GM19463 (cell line): ENCODE measurements at regions not wholly inside any gene's neighbourhood (a gene's known extent, or its start where the extent isn't known, plus 50 kb on each side); places are given as distances from the start of the nearest gene placed in this dataset.
"Not testable (repeated sequence)": the region's sequence is repeated elsewhere in the genome, so short reads cannot be mapped to it uniquely, and the experiment has no call there.

Experiments
- ATAC-seq: cut with Tn5 transposase; IDR thresholded peaks from one replicate; pipeline ENCODE4 v1.9.1; 2021; ENCODE audit warnings: mild to moderate bottlenecking, moderate library complexity; ENCODE audit not compliant: unreplicated experiment

DNA sequence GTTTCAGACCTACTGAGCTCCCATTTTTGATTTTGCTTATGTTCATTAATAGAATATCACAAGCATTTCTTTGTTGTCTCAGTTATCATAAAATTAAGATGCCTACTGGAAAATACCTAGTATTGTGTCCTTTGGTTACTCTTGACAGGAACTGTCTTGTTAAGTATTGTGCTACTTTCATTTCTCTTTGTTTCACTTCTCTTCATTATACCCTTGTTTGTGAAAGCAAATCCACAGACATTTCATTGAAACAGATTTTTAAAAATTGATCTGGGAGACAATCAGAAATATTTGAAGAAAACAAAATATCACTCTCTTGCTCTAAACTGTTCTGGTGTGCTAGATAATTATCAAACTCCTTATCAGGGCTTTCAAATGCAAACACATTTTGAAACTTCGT is 290.5 kb upstream of the EYS start:
- no peak for ATAC-seq

DNA sequence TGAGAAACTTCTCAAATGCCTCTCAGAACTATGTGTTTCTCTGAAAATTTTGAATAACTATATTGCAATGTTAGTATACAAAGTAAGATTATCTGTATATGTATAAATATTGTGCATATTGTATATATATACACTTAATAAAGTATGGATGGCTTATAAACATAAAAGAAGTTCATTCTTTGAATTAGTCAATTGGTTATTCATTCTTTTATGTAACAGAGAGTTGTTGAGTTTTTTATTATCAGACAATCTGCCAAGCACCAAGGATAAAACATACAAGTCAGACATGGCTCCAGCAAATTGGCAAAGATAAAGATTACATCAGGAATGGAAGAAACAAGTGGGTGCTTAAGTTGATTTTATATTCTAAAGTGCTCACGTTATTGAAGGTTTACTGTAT is 289.1 kb upstream of the EYS start:
- ATAC-seq = no peak

DNA sequence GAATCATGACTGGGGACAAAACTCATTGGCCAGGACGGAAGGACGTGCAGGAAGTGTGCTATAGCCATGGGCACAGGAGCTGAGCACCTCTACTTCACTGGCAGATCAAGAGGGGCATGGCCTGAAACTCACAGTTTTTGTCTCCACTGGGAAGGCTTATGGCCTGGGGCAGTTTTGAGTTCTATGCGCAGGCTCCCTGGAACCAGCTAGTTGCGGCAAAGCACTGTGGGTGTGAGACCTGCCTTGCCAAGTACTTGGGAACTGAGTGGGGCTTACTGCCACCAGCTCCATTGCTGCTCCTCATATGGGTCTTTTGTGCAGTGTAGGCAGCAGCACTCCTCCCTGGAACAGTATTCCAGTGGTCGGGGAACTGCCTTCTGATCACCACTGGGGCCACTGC is 282.6 kb upstream of the EYS start:
- no peak for ATAC-seq

DNA sequence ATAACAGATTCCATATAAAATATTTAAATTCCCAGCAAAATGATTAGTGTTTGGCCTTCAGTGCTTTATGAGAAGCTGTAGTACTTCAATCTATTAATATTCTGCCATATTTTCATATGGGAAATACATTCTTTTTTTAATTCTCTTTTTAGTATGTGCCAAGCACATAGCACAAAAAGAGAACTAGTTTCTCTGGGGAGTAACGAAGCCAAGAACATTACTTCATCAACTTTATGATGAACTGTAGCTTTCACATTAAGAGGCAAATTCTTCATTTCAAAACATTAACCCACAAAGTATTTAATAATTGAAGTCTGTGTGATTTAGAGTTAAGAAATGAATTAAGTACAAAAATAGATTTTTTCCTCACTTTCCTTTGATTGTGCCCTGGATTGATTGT is 281.0 kb upstream of the EYS start:
- ATAC-seq = no peak

DNA sequence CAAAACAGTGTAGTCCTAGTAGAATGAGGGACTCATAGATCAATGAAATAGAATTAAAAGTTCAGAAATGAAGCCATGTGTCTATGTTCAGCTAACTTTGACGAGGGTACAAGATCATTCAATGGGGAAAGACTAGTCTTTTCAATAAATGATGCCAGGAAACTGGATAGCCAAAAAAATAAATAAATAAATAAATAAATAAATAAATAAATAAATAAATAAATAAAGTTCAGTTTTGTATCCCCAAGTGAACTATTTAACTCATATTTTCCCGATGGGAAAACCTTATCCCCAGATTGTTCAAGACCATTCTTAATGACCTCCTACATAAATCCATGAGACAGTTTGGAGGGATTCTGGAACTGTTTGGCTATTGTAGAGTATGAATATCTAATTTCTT is 277.1 kb upstream of the EYS start:
- ATAC-seq = no peak

DNA sequence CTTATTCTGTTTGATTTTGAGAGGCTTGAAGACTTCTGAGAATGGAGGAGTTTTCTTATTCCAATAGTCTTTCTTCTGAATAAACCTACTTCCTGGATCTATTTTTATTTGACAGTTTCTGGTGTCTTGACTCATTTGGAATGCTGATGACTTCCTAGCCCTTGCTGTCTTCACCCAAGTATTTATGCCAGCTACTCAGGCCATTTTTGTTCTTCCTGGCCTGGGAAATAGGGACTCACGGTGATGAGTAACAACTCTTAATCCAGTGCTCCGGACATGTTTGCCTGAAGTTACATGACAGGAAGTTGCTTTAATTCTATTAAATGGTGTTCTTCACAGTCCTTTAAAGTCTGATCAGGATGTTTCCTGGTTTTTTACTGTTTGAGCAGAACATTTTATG is 272.1 kb upstream of the EYS start:
- ATAC-seq = no peak

DNA sequence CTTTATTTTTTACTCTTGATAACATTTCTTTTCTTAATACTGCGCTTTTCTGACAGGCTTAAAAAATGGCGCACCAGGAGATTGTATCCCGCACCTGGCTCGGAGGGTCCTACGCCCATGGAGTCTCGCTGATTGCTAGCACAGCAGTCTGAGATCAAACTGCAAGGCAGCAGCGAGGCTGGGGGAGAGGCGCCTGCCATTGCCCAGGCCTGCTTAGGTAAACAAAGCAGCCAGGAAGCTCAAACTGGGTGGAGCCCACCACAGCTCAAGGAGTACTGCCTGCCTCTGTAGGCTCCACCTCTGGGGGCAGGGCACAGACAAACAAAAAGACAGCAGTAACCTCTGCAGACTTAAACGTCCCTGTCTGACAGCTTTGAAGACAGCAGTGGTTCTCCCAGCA is 264.2 kb upstream of the EYS start:
- not testable (repeated sequence) for ATAC-seq

DNA sequence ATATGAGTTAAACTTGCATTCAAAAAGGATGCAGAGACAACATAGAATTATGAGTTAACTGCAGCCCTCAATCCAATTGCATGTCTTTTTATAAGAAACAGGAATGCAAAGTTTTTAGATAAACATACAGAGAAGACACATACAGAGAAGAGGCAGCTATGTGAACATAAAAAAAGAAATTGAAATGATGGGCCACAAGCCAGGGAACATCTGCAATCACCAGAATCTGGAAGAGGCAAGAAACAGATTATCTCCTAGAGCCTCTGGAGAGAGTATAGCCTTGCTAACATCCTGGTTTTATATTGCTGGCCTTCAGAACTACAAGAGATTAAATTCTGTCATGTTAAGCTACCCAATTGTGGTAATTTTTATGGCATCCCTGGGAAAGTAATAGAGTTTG is 257.2 kb upstream of the EYS start:
- ATAC-seq = no peak

DNA sequence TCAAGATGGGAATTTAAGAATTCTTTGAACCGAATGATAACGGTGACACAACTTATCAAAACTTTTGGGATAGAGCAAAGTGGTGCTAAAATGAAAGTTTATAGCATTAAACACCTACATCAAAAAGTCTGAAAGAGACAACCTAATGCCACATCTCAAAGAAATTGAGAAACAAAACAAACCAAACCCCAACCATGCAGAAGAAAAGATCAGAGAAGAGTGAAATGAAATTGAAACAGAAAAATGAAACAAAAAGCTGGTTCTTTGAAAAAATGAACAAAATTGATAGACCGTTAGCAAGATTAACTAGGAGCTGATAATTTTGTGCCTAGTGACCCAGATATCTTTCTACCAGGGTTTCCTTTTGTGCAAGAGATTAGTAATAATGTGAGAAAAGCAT is 248.0 kb upstream of the EYS start:
- no peak for ATAC-seq

DNA sequence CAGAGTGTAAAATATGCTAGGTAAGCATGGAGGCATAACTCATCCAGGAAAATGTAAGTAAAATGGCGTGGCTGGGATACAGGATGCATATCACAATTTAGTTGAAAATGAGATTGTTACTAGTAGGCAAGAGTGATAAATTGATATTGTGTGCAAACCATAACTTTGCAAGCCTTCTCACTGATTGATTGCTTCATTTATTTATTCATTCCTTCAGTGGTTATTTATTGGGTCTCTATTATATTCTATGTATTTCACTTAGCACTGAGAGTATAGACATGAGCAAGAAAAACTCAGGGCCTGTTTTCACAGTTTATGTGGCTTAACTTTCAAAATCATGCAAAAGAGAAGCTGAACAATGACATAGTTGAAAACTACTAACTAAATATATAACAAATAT is 241.0 kb upstream of the EYS start:
- no peak for ATAC-seq

DNA sequence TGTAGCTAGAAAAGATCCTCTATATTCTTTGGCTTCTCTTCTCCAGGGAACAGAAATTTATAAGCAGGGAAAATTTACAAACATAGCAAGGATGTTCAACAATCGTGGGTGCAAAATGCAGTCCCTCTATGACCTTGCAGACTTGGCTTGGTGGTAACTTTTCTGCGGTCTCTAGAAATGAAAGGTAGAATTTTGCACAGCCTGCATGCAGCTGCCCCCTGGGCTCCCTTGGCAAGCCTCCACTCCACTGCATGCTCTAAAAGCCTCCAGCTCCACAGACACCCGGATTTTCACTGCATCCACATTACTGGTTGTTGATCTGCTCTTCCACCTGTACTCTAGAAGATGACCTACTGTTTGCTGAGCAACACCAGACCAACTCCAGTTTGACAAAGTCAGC is 236.5 kb upstream of the EYS start:
- ATAC-seq = no peak

DNA sequence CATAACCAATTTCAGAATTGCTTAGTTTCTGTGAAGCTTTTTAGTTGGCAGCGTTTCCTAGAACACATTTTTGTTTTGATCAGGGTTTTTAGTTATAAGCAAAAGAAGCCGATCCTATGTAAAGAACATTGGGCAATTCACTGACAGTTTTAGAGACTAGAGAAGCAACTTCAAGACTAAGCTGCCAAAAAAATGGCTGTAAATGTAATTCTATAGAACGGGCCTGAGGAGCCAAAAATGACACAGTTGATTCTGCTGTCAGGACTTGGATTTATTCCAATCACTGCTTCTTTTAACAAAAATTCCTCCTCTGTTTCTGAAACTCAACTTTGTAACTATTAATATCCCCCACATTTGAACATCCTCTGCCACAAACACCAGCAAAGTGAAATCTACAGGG is 236.0 kb upstream of the EYS start:
- ATAC-seq = no peak

DNA sequence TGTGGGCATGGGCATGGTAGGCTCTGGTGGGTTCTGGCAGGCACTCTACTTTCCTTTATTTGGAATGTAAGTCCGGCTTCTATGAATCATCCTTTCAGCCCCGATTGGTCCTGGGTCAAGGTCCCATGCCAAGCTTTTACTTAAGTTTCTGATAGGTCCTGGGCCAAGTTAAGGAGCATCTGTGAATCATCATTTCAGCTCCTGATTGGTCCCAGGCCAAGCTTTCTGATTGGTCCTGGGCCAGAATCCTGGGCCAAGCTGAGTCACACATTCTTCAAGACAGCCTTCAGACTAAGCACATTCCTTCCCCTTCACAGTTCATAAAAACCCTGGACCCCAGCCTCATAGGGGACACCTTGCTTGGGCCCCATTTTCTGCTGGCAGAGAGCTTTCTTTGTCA is 231.0 kb upstream of the EYS start:
- no peak for ATAC-seq

DNA sequence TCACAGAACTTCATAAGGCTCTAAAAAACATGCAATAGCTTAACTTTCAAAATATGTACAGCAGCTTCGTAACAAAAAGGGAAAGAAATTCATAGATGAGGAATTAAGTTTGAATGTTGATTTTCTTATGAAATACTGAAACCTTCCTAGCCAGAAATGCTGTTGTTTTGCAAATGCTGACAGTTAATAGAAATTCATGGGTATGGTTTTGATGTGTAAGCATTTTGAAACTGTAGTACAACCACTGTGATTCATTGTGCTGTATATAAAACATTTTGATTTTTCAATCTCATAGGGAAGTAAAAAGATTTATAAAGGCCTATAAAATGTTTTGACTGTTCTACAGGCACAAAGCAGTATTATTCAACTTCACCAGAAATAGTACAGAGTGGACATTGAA is 228.4 kb upstream of the EYS start:
- no peak for ATAC-seq

DNA sequence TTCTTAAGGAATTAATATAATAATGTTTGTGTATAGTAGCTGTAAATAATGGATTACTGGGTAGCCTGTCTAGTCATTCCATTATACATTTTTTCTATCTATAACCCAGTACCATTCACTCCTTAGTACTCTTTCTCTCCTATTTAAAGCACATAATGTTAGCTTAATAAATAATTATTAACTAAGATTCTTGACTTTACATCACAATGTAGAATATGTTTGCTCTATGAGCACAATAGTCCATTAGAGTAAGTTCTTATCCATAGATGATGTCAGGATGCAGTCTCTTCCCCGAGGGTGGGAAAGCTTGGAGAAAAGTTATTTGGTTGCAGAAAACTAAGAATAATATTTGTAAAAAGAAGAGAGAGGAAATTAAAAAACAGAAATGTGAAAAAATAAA is 226.4 kb upstream of the EYS start:
- ATAC-seq = no peak

DNA sequence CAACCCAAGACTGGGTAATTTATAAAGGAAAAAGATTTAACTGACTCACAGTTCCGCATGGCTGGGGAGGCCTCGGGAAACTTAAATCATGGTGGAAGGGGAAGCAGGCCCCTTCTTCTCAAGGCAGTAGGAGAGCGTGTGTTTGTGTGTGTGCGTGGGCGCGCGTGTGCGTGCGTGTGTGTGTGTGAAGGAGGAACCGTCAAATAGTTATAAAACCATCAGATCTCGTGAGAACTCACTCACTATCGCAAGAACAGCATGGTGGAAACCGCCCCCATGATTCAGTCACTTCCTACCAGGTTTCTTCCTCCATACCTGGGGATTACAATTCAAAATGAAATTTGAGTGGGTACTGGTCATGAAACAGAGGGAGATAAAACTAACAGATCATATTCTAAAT is 220.1 kb upstream of the EYS start:
- no peak for ATAC-seq

DNA sequence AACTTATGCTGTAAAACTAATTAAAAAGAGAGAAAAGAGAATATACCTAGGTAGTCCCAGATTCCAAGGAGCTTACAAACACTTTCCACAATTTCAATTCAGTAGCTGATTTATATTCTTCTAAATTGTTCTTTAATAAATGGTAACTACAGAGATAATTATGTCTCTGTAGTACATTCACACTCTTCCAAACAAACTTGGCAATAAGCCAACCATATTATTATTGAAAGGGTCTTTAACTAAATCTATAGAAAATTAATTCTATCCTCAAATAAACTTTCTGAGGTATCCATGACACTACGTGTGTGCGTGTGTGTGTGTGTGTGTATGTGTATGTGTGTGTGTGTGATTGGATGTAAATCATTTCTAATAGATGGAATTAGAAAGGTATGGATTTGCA is 217.4 kb upstream of the EYS start:
- no peak for ATAC-seq

DNA sequence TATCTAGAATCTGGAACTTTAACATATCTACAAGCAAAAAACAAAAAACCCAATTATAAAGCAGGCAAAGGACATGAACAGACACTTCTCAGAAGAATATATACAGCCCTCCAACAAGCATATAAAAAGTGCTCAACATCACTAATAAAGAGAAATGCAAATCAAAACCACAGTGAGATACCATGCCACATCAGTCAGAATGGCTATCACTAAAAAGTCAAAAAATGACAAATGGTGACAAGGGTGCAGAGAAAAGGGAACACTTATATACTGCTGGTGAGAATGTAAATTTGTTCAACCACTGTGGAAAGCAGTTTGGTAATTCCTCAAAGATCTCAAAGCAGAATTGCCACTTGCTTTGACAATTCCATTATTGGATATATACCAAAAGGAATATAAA is 215.0 kb upstream of the EYS start:
- no peak for ATAC-seq

DNA sequence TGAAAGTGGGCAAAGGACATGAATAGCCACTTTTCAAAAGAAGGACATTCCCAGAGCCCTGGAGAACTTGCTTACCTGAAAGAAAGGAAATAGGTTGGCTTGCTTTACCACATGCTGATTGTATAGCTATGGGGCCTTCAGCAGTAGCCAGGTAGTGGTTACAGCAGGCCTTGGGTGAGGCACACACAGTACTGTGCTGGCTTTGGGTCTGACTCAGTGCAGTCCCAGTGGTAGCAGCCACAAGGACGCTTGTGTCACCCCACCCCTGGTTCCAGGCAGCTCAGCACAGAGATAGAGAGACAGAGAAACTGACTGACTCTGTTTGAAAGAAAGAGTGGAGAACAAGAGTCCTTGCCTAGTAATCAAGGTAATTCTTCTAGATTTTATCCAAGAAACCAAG is 201.0 kb upstream of the EYS start:
- ATAC-seq = no peak

DNA sequence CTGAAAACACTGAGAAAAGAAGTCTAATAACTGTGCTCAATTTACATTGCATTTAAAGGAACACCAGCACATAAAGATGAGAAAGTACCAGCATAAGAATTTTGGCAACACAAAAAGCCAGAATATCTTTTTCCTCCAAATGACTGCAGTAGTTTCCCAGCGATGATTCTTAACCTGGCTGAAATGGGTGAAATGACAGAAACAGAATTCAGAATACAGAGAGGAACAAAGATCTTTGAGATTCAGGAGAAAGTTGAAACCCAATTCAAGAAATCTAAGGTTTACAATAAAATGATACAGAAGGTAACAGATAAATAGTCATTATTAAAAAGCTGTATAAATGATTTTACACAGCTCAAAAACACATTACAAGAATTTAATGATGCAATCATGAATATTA is 197.0 kb upstream of the EYS start:
- no peak for ATAC-seq

DNA sequence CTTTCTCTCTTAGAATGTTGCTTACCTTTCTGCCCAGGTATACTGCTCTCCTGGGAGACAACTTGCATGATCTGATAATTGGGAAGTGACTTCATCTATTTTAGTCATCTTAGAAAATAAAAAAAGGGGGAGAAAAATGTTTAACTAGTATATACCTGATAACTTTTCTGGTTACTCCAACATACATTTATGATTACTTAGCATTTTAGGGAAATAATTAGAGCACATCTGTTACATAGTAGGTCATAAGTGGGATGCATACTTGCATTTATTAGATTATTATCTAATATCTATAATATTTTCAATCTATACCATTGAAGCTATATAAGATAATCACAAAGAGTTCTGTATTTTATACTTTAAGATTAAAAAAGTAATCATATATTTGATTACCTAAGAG is 193.9 kb upstream of the EYS start:
- ATAC-seq = no peak

DNA sequence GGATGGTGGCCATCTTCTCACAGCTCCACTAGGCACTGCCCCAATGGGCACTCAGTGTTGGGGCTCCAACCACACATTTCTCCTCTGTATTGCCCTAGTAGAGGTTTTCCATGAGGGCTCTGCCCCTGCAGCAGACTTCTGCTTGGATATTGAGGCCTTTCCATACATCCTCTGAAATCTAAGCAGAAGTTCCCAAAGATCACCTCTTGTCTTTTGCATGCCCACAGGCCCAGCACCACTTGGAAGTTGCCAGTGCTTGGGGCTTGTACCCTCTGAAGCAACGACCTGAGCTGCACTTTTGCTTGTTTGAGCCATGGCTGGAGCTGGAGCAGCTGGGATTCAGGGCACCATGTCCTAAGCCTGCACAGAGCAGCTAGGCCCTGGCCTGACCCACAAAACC is 189.1 kb upstream of the EYS start:
- ATAC-seq = no peak

DNA sequence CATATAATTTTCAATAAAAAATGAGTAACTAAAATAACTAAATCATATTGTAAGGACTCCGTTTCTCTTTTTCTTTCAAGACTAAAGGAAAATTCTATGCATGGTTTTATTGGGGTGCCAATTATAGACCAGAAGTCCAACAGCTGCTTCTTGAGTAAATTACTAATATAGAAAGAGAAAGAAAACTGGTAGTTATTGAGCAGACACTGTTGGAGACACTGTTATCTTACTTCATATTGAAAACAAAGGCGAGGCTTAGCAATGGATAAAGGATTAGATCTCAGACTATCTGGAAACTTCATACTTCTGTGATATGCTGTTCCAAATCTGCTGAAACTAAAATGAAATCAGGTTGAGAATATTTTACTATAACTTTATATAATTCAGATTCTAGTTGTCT is 169.6 kb upstream of the EYS start:
- ATAC-seq = no peak

DNA sequence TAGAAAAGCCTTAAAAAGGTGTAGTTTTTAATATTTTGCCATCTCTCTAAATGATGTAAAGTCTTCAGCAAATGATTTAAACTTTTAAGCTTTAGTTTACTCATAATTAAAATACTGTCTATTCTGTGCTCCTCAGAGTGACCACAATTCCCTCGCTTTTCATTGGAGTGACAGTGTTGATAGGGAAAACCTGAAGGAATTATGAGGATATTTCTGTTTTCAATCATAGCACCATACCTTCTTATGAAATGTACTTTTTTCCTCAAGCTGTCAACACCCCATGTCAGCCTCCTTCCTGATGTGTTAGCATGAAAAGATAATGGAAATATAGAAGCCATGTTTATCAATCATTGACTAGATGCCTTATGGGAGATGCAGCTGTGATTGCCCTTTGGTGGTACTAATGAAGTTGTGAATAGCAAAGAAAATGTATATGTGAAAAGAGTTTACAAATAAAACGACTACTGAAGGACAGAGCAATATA is 145.4 kb upstream of the EYS start:
- ATAC-seq = no peak
